ENCODE measurements at regions not wholly inside any gene's neighbourhood (a gene's known extent, or its start where the extent isn't known, plus 50 kb on each side); places are given as distances from the start of the nearest gene placed in this dataset.

DNA sequence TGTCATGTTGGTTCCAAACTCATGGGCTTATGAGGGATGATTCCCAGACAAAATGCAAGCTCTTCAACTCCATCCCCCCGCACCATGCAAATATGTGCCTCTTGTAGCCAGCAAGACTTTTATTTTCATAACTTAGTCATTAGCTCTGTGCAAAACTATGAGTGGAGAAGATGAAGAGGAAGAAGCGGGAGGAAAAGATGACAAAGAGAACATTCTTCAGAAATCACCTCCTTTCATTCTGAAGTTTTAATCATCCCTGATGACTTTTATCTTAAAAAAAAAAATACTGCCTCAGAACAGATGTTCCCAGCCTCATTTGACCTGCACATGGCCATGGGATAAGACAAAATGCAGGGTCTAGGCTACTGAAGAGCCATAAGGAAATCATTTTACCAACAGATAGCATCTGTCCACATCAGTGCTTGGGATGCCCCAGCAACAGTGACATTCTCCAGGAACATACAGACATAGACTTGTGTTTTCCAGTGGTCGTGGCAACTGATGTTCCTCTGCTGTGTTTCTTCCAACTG is 145.5 kb downstream of the WNT5A start:
- WGBS, 2 donors = 66 to 68% methylated on average over 3 of the region's 3 CpGs
- no peak overlapping the region for H3K4me3 ChIP-seq (ENCODE audit: low read depth, poor library complexity, severe bottlenecking)

DNA sequence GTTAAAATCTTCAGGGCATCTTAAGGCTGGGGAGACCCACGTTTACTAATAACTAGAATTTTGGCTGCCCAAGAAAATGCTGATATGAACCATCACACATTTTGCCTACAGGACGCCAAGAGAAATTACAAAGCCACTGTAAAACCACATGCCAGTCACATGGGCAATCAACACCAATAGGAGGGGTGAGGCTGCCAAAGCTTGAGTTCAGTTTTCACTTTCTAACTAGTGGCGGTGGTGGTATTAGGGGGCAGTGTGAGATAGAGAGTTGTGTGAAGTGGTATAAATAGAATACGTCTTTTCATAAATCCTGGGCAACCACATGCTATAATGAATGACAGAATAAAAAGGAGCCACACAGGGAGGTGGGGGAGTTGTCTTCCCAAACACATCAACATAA is 147.3 kb downstream of the WNT5A start:
- intact Hi-C loops (cut with DNase I; ENCODE audit: low total_unique reads) = no loop called here
- DNase-seq (ENCODE audit: low spot score in 2 of 2) = no peak
- no peak overlapping the region for H3K4me3 ChIP-seq (ENCODE audit: low read depth, poor library complexity, severe bottlenecking)
- WGBS, 2 donors = 68 to 82% methylated on average over 4 of the region's 4 CpGs
- no peak for TF ChIP-seq POLR2A (IDR thresholded peaks at IDR 0.05)
- TF ChIP-seq, protein P1, sequence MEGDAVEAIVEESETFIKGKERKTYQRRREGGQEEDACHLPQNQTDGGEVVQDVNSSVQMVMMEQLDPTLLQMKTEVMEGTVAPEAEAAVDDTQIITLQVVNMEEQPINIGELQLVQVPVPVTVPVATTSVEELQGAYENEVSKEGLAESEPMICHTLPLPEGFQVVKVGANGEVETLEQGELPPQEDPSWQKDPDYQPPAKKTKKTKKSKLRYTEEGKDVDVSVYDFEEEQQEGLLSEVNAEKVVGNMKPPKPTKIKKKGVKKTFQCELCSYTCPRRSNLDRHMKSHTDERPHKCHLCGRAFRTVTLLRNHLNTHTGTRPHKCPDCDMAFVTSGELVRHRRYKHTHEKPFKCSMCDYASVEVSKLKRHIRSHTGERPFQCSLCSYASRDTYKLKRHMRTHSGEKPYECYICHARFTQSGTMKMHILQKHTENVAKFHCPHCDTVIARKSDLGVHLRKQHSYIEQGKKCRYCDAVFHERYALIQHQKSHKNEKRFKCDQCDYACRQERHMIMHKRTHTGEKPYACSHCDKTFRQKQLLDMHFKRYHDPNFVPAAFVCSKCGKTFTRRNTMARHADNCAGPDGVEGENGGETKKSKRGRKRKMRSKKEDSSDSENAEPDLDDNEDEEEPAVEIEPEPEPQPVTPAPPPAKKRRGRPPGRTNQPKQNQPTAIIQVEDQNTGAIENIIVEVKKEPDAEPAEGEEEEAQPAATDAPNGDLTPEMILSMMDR (IDR thresholded peaks at IDR 0.05) = no peak

More for the DNA sequence above, 145.5 kb downstream of the WNT5A start:
- intact Hi-C loops (cut with DNase I; ENCODE audit: low total_unique reads) = no loop called here
- DNase-seq (ENCODE audit: low spot score in 2 of 2) = no peak
- TF ChIP-seq POLR2A (IDR thresholded peaks at IDR 0.05) = no peak
- TF ChIP-seq, protein P1 (IDR thresholded peaks at IDR 0.05) = no peak

DNA sequence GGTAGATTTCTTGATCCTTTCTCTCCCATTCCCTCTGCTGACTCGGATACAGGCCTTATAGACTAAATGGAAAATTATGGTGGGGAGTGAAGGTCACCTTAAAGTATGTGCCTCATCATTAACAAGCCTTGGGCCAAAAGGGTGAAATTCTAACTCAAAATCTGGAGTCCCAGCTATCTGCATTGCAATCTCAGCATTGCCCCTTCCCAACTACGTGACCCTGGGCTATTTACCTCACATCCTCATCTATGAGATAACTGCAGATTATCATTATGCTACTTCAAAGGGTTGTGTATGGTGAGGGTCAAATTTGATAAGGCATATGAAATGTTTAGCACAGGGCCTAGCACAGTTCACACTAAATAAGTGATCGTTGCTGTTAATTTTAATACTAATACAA is 147.7 kb downstream of the WNT5A start:
- WGBS, 2 donors = 95 to 96% methylated on average over 3 of the region's 3 CpGs
- no peak overlapping the region for H3K4me3 ChIP-seq (ENCODE audit: low read depth, poor library complexity, severe bottlenecking)
- DNase-seq (ENCODE audit: low spot score in 2 of 2) = no peak
- intact Hi-C loops (cut with DNase I; ENCODE audit: low total_unique reads) = no loop called here
- no peak for TF ChIP-seq POLR2A (IDR thresholded peaks at IDR 0.05)
- TF ChIP-seq, protein P1 (IDR thresholded peaks at IDR 0.05) = no peak

DNA sequence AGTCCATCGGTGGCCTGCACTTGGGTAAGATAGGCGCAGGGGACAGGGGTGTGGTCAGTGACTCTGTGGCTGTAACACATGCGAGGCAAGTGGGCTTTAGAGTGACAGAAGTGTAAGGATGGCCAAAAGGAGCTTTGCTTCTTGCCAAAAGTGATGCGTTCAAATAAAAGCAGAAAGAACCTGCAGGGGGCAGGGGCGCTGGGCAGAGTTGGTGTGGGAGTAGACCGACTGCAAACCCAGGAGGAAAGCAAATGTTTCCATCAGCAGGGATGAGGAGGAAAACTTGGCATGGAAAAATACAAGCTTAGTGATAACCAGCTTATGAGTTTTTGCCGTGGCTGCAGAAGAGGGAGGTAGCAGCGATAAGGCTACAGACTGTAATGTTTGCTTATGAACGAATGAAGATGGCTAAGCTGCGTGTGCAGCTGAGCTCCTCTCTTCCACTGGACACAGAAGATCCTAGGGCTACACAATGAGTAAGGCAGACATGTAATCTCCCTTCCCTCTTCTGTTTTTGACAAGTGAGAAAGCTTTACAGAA is 149.4 kb downstream of the WNT5A start:
- intact Hi-C loops (cut with DNase I; ENCODE audit: low total_unique reads) = no loop called here
- DNase-seq (ENCODE audit: low spot score in 2 of 2) = no peak
- H3K4me3 ChIP-seq (ENCODE audit: low read depth, poor library complexity, severe bottlenecking) = no peak overlapping the region
- TF ChIP-seq, protein P1 (IDR thresholded peaks at IDR 0.05) = no peak
- no peak for TF ChIP-seq POLR2A (IDR thresholded peaks at IDR 0.05)
- 87 to 88% methylated on average over 10 of the region's 10 CpGs for WGBS, 2 donors

DNA sequence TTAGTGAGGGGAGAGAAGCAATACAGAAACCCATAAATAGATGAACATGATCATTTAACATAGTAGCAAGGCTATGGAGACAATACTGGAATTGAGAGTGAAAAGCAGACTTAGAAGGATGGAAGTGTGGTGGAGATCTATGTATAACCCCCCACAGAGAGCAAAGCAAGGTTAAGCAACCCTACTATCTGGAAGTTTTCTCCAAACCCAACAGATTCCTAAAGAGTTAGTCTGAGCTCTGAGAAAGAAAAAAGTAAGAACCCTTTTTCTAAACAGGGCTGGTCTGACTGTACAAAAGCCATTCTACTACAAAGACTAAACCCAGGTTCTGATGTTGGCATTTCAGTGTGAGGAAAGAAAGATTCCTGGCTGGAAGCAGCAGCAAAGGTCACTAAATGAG is 153.2 kb downstream of the WNT5A start:
- DNase-seq (ENCODE audit: low spot score in 2 of 2) = no peak
- H3K4me3 ChIP-seq (ENCODE audit: low read depth, poor library complexity, severe bottlenecking) = no peak overlapping the region
- intact Hi-C loops (cut with DNase I; ENCODE audit: low total_unique reads) = no loop called here
- TF ChIP-seq, protein P1 (IDR thresholded peaks at IDR 0.05) = no peak
- no peak for TF ChIP-seq POLR2A (IDR thresholded peaks at IDR 0.05)

DNA sequence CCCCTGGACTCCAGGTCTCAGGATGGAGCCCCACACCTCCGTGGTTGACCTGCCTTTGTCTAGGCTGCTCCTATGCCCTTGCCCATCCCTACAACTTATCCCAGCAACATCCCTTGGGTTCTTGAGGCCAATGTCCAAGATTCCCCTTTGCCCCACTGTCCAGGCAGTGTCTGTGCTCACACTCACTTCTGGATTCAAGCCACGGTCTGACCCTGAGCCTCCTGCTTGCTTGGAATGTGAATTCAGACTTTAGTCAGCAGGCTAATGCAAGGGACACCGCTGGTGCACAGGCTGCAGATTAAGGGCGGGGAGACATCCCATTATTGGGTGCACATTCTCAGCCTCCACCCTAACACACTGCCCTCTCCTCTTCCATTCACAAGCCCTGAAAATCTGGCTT is 154.1 kb downstream of the WNT5A start:
- WGBS, 2 donors = 83 to 90% methylated on average over 4 of the region's 4 CpGs
- no peak overlapping the region for H3K4me3 ChIP-seq (ENCODE audit: low read depth, poor library complexity, severe bottlenecking)
- no peak for TF ChIP-seq POLR2A (IDR thresholded peaks at IDR 0.05)
- TF ChIP-seq, protein P1 (IDR thresholded peaks at IDR 0.05) = no peak
- intact Hi-C loops (cut with DNase I; ENCODE audit: low total_unique reads) = no loop called here
- DNase-seq (ENCODE audit: low spot score in 2 of 2) = no peak

Measured in lower leg skin (tissue), 4 donors.